DOHH2 (cell line): ENCODE measurements at regions not wholly inside any gene's neighbourhood (a gene's known extent, or its start where the extent isn't known, plus 50 kb on each side); places are given as distances from the start of the nearest gene placed in this dataset.

Source experiments
- H3F3A ChIP-seq: fragments of 200-600 bp; sonication (generic), shearing (Covaris generic); 2 replicates; pipeline ENCODE4 v1.6.0; 2016; ENCODE audit warnings: antibody characterized with exemption, mild to moderate bottlenecking; ENCODE audit not compliant: control insufficient read depth, insufficient read depth
- H3K27ac ChIP-seq: fragments of 200-600 bp; sonication (generic); 2 replicates; pipeline ENCODE4 v1.5.1; 2014; ENCODE audit warnings: low read depth, mild to moderate bottlenecking, low read length, moderate library complexity
- H3K27me3 ChIP-seq: fragments of 200-600 bp; sonication (generic); 2 replicates; pipeline ENCODE4 v1.6.1; 2014; ENCODE audit warnings: mild to moderate bottlenecking, low read length, mixed read lengths; ENCODE audit not compliant: control insufficient read depth
- H3K36me3 ChIP-seq: fragments of 200-600 bp; sonication (generic); 2 replicates; pipeline ENCODE4 v1.6.1; 2014; ENCODE audit warnings: mild to moderate bottlenecking, low read length, moderate library complexity, mixed read lengths; ENCODE audit not compliant: control insufficient read depth
- H3K4me1 ChIP-seq: fragments of 200-600 bp; sonication (generic); 2 replicates; pipeline ENCODE4 v1.6.1; 2014; ENCODE audit warnings: mild to moderate bottlenecking, low read length, mixed read lengths; ENCODE audit not compliant: control insufficient read depth
- H3K4me2 ChIP-seq: fragments of 200-600 bp; sonication (generic); 2 replicates; pipeline ENCODE4 v1.6.0; 2014; ENCODE audit warnings: mild to moderate bottlenecking, low read length, moderate library complexity
- H3K4me3 ChIP-seq: fragments of 200-600 bp; sonication (generic); 2 replicates; pipeline ENCODE4 v1.5.1; 2014; ENCODE audit warnings: mild to moderate bottlenecking, low read length, mixed read lengths
- H3K79me2 ChIP-seq: fragments of 200-600 bp; sonication (generic); 2 replicates; pipeline ENCODE4 v1.6.1; 2014; ENCODE audit warnings: mild to moderate bottlenecking, low read length, mixed read lengths; ENCODE audit not compliant: control insufficient read depth
- H3K9me2 ChIP-seq: fragments of 200-600 bp; sonication (generic); replicated peaks from 2 replicates; pipeline ENCODE4 v1.6.1; 2014; ENCODE audit warnings: mild to moderate bottlenecking, low read length, mixed read lengths; ENCODE audit not compliant: control insufficient read depth
- H3K9me3 ChIP-seq: fragments of 200-600 bp; sonication (generic); 2 replicates; pipeline ENCODE4 v1.6.1; 2014; ENCODE audit warnings: antibody characterized with exemption, low read length, mixed read lengths; ENCODE audit not compliant: control insufficient read depth, insufficient read depth
- H4K20me1 ChIP-seq: fragments of 200-600 bp; sonication (generic); 2 replicates; pipeline ENCODE4 v1.6.0; 2014; ENCODE audit warnings: low read depth, mild to moderate bottlenecking, antibody characterized with exemption, low read length, moderate library complexity; ENCODE audit not compliant: control insufficient read depth, insufficient read depth
- EZH2phosphoT487 ChIP-seq: fragments of 200-600 bp; sonication (generic); IDR thresholded peaks from 2 replicates; pipeline ENCODE4 v1.6.1; 2017; ENCODE audit warnings: borderline replicate concordance, mild to moderate bottlenecking, antibody characterized with exemption, low read length, moderate library complexity, mixed read lengths
- TF ChIP-seq, protein P1 (sequence below): fragments of 200-600 bp; sonication (generic); IDR thresholded peaks from one replicate; pipeline ENCODE4 v1.5.1; 2014; ENCODE audit warnings: antibody characterized with exemption, mild to moderate bottlenecking, low read depth, low read length; ENCODE audit not compliant: poor library complexity, severe bottlenecking

DNA sequence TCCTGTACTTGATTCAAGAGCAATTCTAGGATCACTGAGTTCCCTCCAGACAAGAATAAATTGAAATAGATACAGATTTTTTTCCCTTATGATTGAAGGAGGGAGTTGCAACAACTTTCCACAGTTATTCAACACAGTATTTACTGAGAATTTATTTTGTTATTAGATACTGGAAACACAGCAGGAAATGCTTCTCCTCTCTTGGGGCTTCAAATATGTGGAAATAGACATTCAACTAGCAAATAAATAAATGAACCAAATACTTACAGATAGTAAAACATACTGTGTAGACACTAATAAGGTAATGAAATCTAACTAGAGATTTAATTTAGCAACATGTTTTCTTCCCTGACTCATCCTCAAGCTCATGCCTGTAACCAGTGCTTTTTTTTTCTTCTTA is 169.2 kb downstream of the LNPK start:
- no peaks in the 10 kb centered on the region for H4K20me1 ChIP-seq
- H3K4me2 ChIP-seq, result no peak overlapping the region
- H3K27me3 ChIP-seq, result no peaks in the 10 kb centered on the region
- H3K4me3 ChIP-seq, result no peak overlapping the region
- no peaks in the 10 kb centered on the region for H3K79me2 ChIP-seq
- no peak for TF ChIP-seq EZH2phosphoT487
- TF ChIP-seq, protein P1, sequence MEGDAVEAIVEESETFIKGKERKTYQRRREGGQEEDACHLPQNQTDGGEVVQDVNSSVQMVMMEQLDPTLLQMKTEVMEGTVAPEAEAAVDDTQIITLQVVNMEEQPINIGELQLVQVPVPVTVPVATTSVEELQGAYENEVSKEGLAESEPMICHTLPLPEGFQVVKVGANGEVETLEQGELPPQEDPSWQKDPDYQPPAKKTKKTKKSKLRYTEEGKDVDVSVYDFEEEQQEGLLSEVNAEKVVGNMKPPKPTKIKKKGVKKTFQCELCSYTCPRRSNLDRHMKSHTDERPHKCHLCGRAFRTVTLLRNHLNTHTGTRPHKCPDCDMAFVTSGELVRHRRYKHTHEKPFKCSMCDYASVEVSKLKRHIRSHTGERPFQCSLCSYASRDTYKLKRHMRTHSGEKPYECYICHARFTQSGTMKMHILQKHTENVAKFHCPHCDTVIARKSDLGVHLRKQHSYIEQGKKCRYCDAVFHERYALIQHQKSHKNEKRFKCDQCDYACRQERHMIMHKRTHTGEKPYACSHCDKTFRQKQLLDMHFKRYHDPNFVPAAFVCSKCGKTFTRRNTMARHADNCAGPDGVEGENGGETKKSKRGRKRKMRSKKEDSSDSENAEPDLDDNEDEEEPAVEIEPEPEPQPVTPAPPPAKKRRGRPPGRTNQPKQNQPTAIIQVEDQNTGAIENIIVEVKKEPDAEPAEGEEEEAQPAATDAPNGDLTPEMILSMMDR, result no peak
- H3F3A ChIP-seq, result no peaks in the 10 kb centered on the region
- H3K4me1 ChIP-seq, result no peaks in the 10 kb centered on the region
- no peaks in the 10 kb centered on the region for H3K9me2 ChIP-seq
- no peaks in the 10 kb centered on the region for H3K36me3 ChIP-seq
- H3K9me3 ChIP-seq, result no peaks in the 10 kb centered on the region
- no peak overlapping the region for H3K27ac ChIP-seq

DNA sequence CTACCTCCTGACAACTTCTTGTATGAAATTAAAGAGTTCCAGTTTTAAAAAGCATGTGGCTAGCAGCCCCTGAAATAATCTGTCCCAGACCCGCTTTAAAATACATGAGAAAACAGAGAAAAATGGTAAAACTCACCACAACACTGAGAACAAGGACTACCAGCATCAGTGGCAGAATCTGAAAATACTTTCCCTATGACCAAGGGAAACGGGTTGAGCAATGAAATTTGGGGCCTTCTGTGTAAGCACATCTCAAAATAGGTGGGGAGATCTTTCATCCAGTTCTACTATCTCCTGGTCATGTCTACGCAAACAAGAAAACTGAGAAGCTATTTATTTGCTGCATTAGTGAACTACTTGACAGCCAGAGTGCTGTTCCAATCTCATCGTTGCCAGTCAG is 172.3 kb downstream of the LNPK start:
- H3K36me3 ChIP-seq, result no peaks in the 10 kb centered on the region
- no peaks in the 10 kb centered on the region for H3F3A ChIP-seq
- H3K9me2 ChIP-seq, result no peaks in the 10 kb centered on the region
- no peak overlapping the region for H3K27ac ChIP-seq
- no peak overlapping the region for H3K4me2 ChIP-seq
- no peaks in the 10 kb centered on the region for H3K27me3 ChIP-seq
- no peak overlapping the region for H3K4me3 ChIP-seq
- H4K20me1 ChIP-seq, result no peaks in the 10 kb centered on the region
- no peaks in the 10 kb centered on the region for H3K9me3 ChIP-seq
- no peak for TF ChIP-seq EZH2phosphoT487
- TF ChIP-seq, protein P1, result no peak
- no peaks in the 10 kb centered on the region for H3K79me2 ChIP-seq
- no peaks in the 10 kb centered on the region for H3K4me1 ChIP-seq

DNA sequence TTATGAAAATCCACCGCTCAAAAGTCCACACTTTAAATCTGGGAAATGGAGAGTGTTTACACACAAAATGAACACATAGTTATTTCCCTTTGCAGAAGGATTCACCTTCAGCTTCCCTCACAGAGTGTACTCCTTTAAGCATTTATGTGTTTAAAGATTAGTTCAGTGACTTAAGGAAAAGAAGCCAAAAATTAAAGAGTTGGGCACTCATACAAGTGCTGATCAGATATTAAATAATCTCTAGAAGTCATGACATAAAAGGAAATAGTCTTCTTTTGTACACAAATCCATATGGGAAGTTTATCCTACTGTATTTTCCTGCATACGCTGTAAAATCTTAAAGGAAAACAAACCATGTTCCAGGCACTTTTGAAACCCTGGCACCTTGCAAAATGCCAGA is 174.2 kb downstream of the LNPK start:
- no peaks in the 10 kb centered on the region for H3K4me1 ChIP-seq
- H4K20me1 ChIP-seq, result no peaks in the 10 kb centered on the region
- H3K4me2 ChIP-seq, result no peak overlapping the region
- H3K27ac ChIP-seq, result no peak overlapping the region
- H3K27me3 ChIP-seq, result no peaks in the 10 kb centered on the region
- H3K4me3 ChIP-seq, result no peak overlapping the region
- TF ChIP-seq, protein P1, result no peak
- no peak for TF ChIP-seq EZH2phosphoT487
- H3K9me3 ChIP-seq, result no peaks in the 10 kb centered on the region
- no peaks in the 10 kb centered on the region for H3K36me3 ChIP-seq
- no peaks in the 10 kb centered on the region for H3K9me2 ChIP-seq
- no peaks in the 10 kb centered on the region for H3F3A ChIP-seq
- no peaks in the 10 kb centered on the region for H3K79me2 ChIP-seq

DNA sequence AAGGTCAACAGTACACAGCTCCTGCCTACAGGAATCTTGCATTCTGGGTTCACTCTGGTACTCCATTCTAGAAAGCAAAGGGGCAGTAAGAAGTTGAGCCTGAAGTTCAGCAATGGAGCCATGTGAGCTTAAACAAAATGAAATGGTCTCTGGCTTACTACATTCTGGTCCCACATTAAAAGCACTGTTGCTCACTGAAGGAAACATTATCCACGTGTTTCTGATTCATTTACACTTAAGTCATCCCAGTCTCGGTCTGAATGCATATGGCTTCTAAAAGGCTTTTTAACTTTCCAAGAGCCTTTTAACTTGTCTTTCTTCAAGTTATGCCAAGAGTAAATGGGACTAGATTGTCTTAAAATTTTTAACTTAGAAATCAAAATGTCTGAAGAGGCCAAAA is 177.8 kb downstream of the LNPK start:
- H3K9me2 ChIP-seq, result no peaks in the 10 kb centered on the region
- no peaks in the 10 kb centered on the region for H3K79me2 ChIP-seq
- H3K4me2 ChIP-seq, result no peak overlapping the region
- no peaks in the 10 kb centered on the region for H3F3A ChIP-seq
- H4K20me1 ChIP-seq, result no peaks in the 10 kb centered on the region
- H3K36me3 ChIP-seq, result no peaks in the 10 kb centered on the region
- no peaks in the 10 kb centered on the region for H3K27me3 ChIP-seq
- no peaks in the 10 kb centered on the region for H3K4me1 ChIP-seq
- no peaks in the 10 kb centered on the region for H3K9me3 ChIP-seq
- no peak overlapping the region for H3K4me3 ChIP-seq
- no peak overlapping the region for H3K27ac ChIP-seq
- TF ChIP-seq, protein P1, result no peak
- TF ChIP-seq EZH2phosphoT487, result no peak
